WTC11 (cell line): ENCODE measurements at regions not wholly inside any gene's neighbourhood (a gene's known extent, or its start where the extent isn't known, plus 50 kb on each side); places are given as distances from the start of the nearest gene placed in this dataset.

Source experiments
- ATAC-seq: fragments of 200-7000 bp; cut with Tn5 transposase; 2 replicates; pipeline ENCODE4 v1.10.0; 2021; ENCODE audit warnings: mild to moderate bottlenecking, moderate library complexity
- CTCF ChIA-PET: fragments of 300-600 bp; sonication (Branson Sonifier 250); formaldehyde crosslinking; loops from one replicate; lab custom pipeline; 2021; ENCODE audit warnings: antibody characterized with exemption; lab: Charles Lee
- POLR2A ChIA-PET: fragments of 350-600 bp; sonication (Branson Sonifier 250); formaldehyde crosslinking; loops from one replicate; lab custom pipeline; 2021; ENCODE audit warnings: antibody characterized with exemption; lab: Charles Lee
- DNase-seq: peaks from one replicate; pipeline ENCODE4 v3.0.0; 2021; ENCODE audit warnings: low spot score
- H3K27ac Mint-ChIP-seq: 2 replicates; pipeline ENCODE4 v1.8.0; 2021; ENCODE audit warnings: mixed read lengths
- H3K27me3 Mint-ChIP-seq: 2 replicates; pipeline ENCODE4 v1.8.0; 2021; ENCODE audit warnings: low read depth, mild to moderate bottlenecking, moderate library complexity, mixed read lengths
- H3K36me3 Mint-ChIP-seq: 2 replicates; pipeline ENCODE4 v1.8.0; 2021; ENCODE audit warnings: mixed read lengths
- H3K4me1 Mint-ChIP-seq: 2 replicates; pipeline ENCODE4 v1.8.0; 2022; ENCODE audit warnings: mixed read lengths
- H3K4me3 Mint-ChIP-seq: 2 replicates; pipeline ENCODE4 v1.8.0; 2021; ENCODE audit warnings: mild to moderate bottlenecking, moderate library complexity, mixed read lengths
- H3K9me3 Mint-ChIP-seq: 2 replicates; pipeline ENCODE4 v1.8.0; 2021; ENCODE audit warnings: mixed read lengths
- ARID4B ChIP-seq: sonication (generic); formaldehyde crosslinking; IDR thresholded peaks from 2 replicates; pipeline ENCODE4 v1.8.0; 2023; ENCODE audit warnings: missing genetic modification reagents, mild to moderate bottlenecking, borderline replicate concordance
- CDX4 ChIP-seq: fragments of 250-450 bp; sonication (Bioruptor Pico); IDR thresholded peaks from 2 replicates; pipeline ENCODE4 v1.9.0; 2021; ENCODE audit warnings: moderate library complexity, mild to moderate bottlenecking, inconsistent platforms, borderline replicate concordance
- EMX1 ChIP-seq: fragments of 250-450 bp; sonication (Bioruptor Pico); IDR thresholded peaks from 2 replicates; pipeline ENCODE4 v1.8.0; 2021; ENCODE audit warnings: mild to moderate bottlenecking
- FOXK1 ChIP-seq: sonication (generic); formaldehyde crosslinking; IDR thresholded peaks from 2 replicates; pipeline ENCODE4 v1.8.0; 2022; ENCODE audit warnings: mild to moderate bottlenecking, moderate library complexity, missing genetic modification reagents
- FOXP1 ChIP-seq: sonication (generic); formaldehyde crosslinking; IDR thresholded peaks from 2 replicates; pipeline ENCODE4 v1.8.0; 2022; ENCODE audit warnings: missing genetic modification reagents, mild to moderate bottlenecking, moderate library complexity, borderline replicate concordance
- GTF2I ChIP-seq: fragments of 250-450 bp; sonication (Bioruptor Pico); conservative IDR thresholded peaks from 2 replicates; pipeline ENCODE4 v1.4.0; 2021; ENCODE audit warnings: mild to moderate bottlenecking
- IRF2 ChIP-seq: sonication (generic); formaldehyde crosslinking; IDR thresholded peaks from 2 replicates; pipeline ENCODE4 v1.8.0; 2022; ENCODE audit warnings: low read depth, missing genetic modification reagents, borderline replicate concordance
- PREB ChIP-seq: sonication (generic); formaldehyde crosslinking; IDR thresholded peaks from 2 replicates; pipeline ENCODE4 v1.8.1; 2022; ENCODE audit warnings: mild to moderate bottlenecking, missing genetic modification reagents, moderate library complexity, borderline replicate concordance
- SOX15 ChIP-seq: fragments of 250-450 bp; sonication (Bioruptor Pico); IDR thresholded peaks from 2 replicates; pipeline ENCODE4 v1.9.0; 2021; ENCODE audit warnings: mild to moderate bottlenecking
- TEAD4 ChIP-seq: sonication (generic); formaldehyde crosslinking; IDR thresholded peaks from 2 replicates; pipeline ENCODE4 v1.8.0; 2022; ENCODE audit warnings: mild to moderate bottlenecking, missing genetic modification reagents
- ZNF232 ChIP-seq: sonication (generic); formaldehyde crosslinking; IDR thresholded peaks from 2 replicates; pipeline ENCODE4 v1.8.0; 2022; ENCODE audit warnings: mild to moderate bottlenecking, missing genetic modification reagents
- ZNF416 ChIP-seq: fragments of 250-450 bp; sonication (Bioruptor Pico); IDR thresholded peaks from 2 replicates; pipeline ENCODE4 v1.9.0; 2021; ENCODE audit warnings: mild to moderate bottlenecking, inconsistent platforms
- TF ChIP-seq, protein P1 (sequence below): sonication (generic); formaldehyde crosslinking; IDR thresholded peaks from 2 replicates; pipeline ENCODE4 v1.8.1; 2023; ENCODE audit warnings: mild to moderate bottlenecking, missing genetic modification reagents, borderline replicate concordance
- TF ChIP-seq, protein P2 (sequence below): sonication (generic); formaldehyde crosslinking; IDR thresholded peaks from 2 replicates; pipeline ENCODE4 v1.8.1; 2023; ENCODE audit warnings: mild to moderate bottlenecking, missing genetic modification reagents, moderate library complexity
- TF ChIP-seq, protein P3 (sequence below): sonication (generic); formaldehyde crosslinking; conservative IDR thresholded peaks from 2 replicates; pipeline ENCODE4 v1.8.1; 2023; ENCODE audit warnings: mild to moderate bottlenecking, low read depth, missing genetic modification reagents, moderate library complexity

DNA sequence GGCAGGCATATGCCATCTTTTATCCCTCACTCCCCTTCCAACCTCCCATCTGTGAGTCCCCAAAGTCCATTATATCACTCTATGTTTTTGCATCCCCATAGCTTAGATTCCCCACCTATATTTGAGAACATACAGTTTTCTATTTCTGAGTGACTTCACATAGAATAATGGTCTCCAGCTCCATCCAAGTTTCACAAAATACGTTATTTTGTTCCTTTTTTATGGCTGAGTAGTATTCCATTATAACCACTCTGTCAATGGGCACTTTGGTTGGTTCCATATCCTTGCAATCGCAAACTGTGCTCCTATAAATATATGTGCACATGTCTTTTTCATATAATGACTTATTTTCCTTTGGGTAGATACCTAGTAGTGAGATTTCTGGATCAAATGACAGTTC lies 178.6 kb downstream of the GAS1 start:
- ChIA-PET CTCF (no interaction called here), POLR2A (no interaction called here)
- ATAC-seq (no peak), DNase-seq (no peak)
- Mint-ChIP-seq H3K9me3 (peaks cover 10% of the 10 kb centered on the region), H3K4me3 (no peak overlapping the region), H3K27ac (no peak overlapping the region), H3K4me1 (peaks cover 10% of the 10 kb centered on the region), H3K36me3 (no peaks in the 10 kb centered on the region), H3K27me3 (peaks cover 3% of the 10 kb centered on the region; the same call in 1 of the 2 replicates)
- TF ChIP-seq ZNF232 (no peak), CDX4 (CRISPR knock-in tag) (no peak), FOXK1 (CRISPR knock-in tag) (no peak), TEAD4 (CRISPR knock-in tag) (no peak)

DNA sequence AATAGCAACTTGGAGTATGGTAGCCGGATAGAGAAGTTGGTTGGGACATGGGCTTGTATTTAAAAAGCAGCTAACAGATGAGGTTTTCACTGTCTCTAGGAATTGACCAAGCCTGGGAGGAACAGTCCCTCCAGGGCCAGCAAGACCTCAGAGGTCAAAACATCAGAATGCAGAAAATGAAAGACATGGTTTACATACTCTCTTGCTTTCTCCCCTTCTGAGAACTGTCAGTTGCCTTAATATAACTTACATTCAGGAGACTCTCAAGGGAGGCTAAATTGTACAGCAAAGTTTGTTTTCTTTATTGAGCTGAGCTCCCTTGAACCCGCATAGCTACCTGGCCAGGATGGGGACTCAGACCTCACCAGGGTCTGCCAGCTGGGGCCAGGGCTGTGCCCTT lies 179.3 kb downstream of the GAS1 start:
- H3K36me3 Mint-ChIP-seq: no peaks in the 10 kb centered on the region
- H3K27ac Mint-ChIP-seq: no peak overlapping the region
- H3K4me1 Mint-ChIP-seq: peaks cover 10% of the 10 kb centered on the region
- peaks cover 10% of the 10 kb centered on the region for H3K9me3 Mint-ChIP-seq
- TF ChIP-seq, protein P1, sequence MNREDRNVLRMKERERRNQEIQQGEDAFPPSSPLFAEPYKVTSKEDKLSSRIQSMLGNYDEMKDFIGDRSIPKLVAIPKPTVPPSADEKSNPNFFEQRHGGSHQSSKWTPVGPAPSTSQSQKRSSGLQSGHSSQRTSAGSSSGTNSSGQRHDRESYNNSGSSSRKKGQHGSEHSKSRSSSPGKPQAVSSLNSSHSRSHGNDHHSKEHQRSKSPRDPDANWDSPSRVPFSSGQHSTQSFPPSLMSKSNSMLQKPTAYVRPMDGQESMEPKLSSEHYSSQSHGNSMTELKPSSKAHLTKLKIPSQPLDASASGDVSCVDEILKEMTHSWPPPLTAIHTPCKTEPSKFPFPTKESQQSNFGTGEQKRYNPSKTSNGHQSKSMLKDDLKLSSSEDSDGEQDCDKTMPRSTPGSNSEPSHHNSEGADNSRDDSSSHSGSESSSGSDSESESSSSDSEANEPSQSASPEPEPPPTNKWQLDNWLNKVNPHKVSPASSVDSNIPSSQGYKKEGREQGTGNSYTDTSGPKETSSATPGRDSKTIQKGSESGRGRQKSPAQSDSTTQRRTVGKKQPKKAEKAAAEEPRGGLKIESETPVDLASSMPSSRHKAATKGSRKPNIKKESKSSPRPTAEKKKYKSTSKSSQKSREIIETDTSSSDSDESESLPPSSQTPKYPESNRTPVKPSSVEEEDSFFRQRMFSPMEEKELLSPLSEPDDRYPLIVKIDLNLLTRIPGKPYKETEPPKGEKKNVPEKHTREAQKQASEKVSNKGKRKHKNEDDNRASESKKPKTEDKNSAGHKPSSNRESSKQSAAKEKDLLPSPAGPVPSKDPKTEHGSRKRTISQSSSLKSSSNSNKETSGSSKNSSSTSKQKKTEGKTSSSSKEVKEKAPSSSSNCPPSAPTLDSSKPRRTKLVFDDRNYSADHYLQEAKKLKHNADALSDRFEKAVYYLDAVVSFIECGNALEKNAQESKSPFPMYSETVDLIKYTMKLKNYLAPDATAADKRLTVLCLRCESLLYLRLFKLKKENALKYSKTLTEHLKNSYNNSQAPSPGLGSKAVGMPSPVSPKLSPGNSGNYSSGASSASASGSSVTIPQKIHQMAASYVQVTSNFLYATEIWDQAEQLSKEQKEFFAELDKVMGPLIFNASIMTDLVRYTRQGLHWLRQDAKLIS (CRISPR knock-in tag): no peak
- TF ChIP-seq CDX4 (CRISPR knock-in tag) (no peak), IRF2 (CRISPR knock-in tag) (no peak), EMX1 (no peak), ZNF416 (CRISPR knock-in tag) (no peak), PREB (CRISPR knock-in tag) (no peak), GTF2I (no peak), FOXP1 (CRISPR knock-in tag) (no peak)
- TF ChIP-seq, protein P2, sequence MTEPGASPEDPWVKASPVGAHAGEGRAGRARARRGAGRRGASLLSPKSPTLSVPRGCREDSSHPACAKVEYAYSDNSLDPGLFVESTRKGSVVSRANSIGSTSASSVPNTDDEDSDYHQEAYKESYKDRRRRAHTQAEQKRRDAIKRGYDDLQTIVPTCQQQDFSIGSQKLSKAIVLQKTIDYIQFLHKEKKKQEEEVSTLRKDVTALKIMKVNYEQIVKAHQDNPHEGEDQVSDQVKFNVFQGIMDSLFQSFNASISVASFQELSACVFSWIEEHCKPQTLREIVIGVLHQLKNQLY (CRISPR knock-in tag): no peak
- H3K27me3 Mint-ChIP-seq: peaks cover 3% of the 10 kb centered on the region; the same call in 1 of the 2 replicates
- no peak for DNase-seq
- CTCF ChIA-PET: no interaction called here
- no peak overlapping the region for H3K4me3 Mint-ChIP-seq
- no peak for ATAC-seq
- POLR2A ChIA-PET: no interaction called here

DNA sequence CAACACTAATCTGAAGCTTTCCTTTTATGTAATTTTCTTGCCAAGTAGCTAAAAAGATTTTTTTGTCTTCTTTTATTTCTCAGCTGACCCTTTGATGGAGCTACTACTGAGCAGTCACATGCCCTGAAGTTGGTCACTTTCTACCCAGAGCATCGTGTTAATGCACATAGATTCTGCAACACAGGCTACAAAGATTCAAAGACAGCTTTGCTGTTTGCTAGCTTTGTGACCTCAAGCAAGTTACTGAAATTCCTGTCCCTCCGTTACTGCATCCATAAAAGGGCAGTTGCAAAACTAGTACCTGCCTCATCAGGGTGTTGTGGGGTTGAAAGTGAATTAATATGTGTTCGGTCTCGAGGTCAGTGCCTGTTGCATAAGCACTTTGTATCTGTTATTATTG lies 179.9 kb downstream of the GAS1 start:
- Mint-ChIP-seq H3K36me3 (no peaks in the 10 kb centered on the region), H3K4me1 (peaks cover 10% of the 10 kb centered on the region), H3K9me3 (peaks cover 10% of the 10 kb centered on the region), H3K4me3 (no peak overlapping the region), H3K27ac (no peak overlapping the region), H3K27me3 (peaks cover 3% of the 10 kb centered on the region; the same call in 1 of the 2 replicates)
- CTCF ChIA-PET: no interaction called here
- ATAC-seq (no peak), DNase-seq (no peak)
- POLR2A ChIA-PET: no interaction called here
- TF ChIP-seq, protein P3, sequence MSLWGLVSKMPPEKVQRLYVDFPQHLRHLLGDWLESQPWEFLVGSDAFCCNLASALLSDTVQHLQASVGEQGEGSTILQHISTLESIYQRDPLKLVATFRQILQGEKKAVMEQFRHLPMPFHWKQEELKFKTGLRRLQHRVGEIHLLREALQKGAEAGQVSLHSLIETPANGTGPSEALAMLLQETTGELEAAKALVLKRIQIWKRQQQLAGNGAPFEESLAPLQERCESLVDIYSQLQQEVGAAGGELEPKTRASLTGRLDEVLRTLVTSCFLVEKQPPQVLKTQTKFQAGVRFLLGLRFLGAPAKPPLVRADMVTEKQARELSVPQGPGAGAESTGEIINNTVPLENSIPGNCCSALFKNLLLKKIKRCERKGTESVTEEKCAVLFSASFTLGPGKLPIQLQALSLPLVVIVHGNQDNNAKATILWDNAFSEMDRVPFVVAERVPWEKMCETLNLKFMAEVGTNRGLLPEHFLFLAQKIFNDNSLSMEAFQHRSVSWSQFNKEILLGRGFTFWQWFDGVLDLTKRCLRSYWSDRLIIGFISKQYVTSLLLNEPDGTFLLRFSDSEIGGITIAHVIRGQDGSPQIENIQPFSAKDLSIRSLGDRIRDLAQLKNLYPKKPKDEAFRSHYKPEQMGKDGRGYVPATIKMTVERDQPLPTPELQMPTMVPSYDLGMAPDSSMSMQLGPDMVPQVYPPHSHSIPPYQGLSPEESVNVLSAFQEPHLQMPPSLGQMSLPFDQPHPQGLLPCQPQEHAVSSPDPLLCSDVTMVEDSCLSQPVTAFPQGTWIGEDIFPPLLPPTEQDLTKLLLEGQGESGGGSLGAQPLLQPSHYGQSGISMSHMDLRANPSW (CRISPR knock-in tag): no peak
- TF ChIP-seq ARID4B (no peak), SOX15 (CRISPR knock-in tag) (no peak)
